GM23338 (cell line): ENCODE measurements at regions not wholly inside any gene's neighbourhood (a gene's known extent, or its start where the extent isn't known, plus 50 kb on each side); places are given as distances from the start of the nearest gene placed in this dataset.
A peak's percentile ranks its signal among the peaks of the same experiment; 100 is the strongest.

Experiments used
- ATAC-seq: fragments of 200-7000 bp; cut with Tn5 transposase; 3 replicates; pipeline ENCODE4 v1.9.1; 2020
- DNase-seq: peaks from one replicate; pipeline ENCODE4 v3.0.0-alpha.2; 2015; ENCODE audit warnings: low spot score
- H2AFZ ChIP-seq: fragments of 200-600 bp; sonication (generic); 2 replicates; pipeline ENCODE4 v1.8.0; 2016; ENCODE audit warnings: antibody characterized with exemption, mild to moderate bottlenecking, moderate library complexity
- H3F3A ChIP-seq: fragments of 200-600 bp; sonication (generic); replicated peaks from 2 replicates; pipeline ENCODE4 v1.8.0; 2017; ENCODE audit warnings: antibody characterized with exemption, mixed run types, low read depth
- H3K27ac ChIP-seq: fragments of 200-600 bp; sonication (generic); 2 replicates; pipeline ENCODE4 v1.6.1; 2016; ENCODE audit warnings: low read depth
- H3K27me3 ChIP-seq: fragments of 200-600 bp; sonication (generic); 2 replicates; pipeline ENCODE4 v1.8.0; 2016; ENCODE audit warnings: mild to moderate bottlenecking, mixed run types, moderate library complexity; ENCODE audit not compliant: insufficient read depth
- H3K36me3 ChIP-seq: fragments of 200-600 bp; sonication (generic); 2 replicates; pipeline ENCODE4 v1.8.0; 2016; ENCODE audit warnings: mild to moderate bottlenecking; ENCODE audit not compliant: insufficient read depth
- H3K4me1 ChIP-seq: fragments of 200-600 bp; sonication (generic); 2 replicates; pipeline ENCODE4 v1.8.0; 2016; ENCODE audit warnings: mild to moderate bottlenecking, moderate library complexity; ENCODE audit not compliant: insufficient read depth
- H3K4me2 ChIP-seq: fragments of 200-600 bp; sonication (generic); 2 replicates; pipeline ENCODE4 v1.7.1; 2017; ENCODE audit warnings: mixed run types
- H3K4me3 ChIP-seq: fragments of 200-600 bp; sonication (generic); 2 replicates; pipeline ENCODE4 v1.6.1; 2016; ENCODE audit warnings: mixed run types
- H3K79me2 ChIP-seq: fragments of 200-600 bp; sonication (generic); replicated peaks from 2 replicates; pipeline ENCODE4 v1.8.0; 2017; ENCODE audit warnings: mild to moderate bottlenecking; ENCODE audit not compliant: insufficient read depth
- H3K9me2 ChIP-seq: fragments of 200-600 bp; sonication (generic); 2 replicates; pipeline ENCODE4 v1.8.0; 2017; ENCODE audit not compliant: insufficient read depth
- H4K20me1 ChIP-seq: fragments of 200-600 bp; sonication (generic); replicated peaks from 2 replicates; pipeline ENCODE4 v1.8.0; 2017; ENCODE audit warnings: mild to moderate bottlenecking; ENCODE audit not compliant: insufficient read depth
- H3K27ac Mint-ChIP-seq: 2 replicates; pipeline ENCODE4 v1.8.0; 2020; ENCODE audit warnings: inconsistent platforms, mild to moderate bottlenecking, moderate library complexity, mixed read lengths
- H3K27me3 Mint-ChIP-seq: 3 replicates; pipeline ENCODE4 v1.8.0; 2022; ENCODE audit warnings: low read depth, mild to moderate bottlenecking, moderate library complexity, mixed read lengths, inconsistent platforms; ENCODE audit not compliant: insufficient read depth, poor library complexity
- H3K36me3 Mint-ChIP-seq: 3 replicates; pipeline ENCODE4 v1.8.0; 2021; ENCODE audit warnings: low read depth, mild to moderate bottlenecking, inconsistent platforms, moderate library complexity, mixed read lengths
- H3K4me1 Mint-ChIP-seq: 3 replicates; pipeline ENCODE4 v1.8.0; 2020; ENCODE audit warnings: mild to moderate bottlenecking, inconsistent platforms, mixed read lengths
- H3K4me3 Mint-ChIP-seq: 3 replicates; pipeline ENCODE4 v1.8.0; 2021; ENCODE audit warnings: moderate library complexity, mild to moderate bottlenecking, inconsistent platforms, mixed read lengths
- H3K9me3 Mint-ChIP-seq: 3 replicates; pipeline ENCODE4 v1.8.0; 2020; ENCODE audit warnings: moderate library complexity, mild to moderate bottlenecking, inconsistent platforms, mixed read lengths
- EZH2 ChIP-seq: fragments of 200-600 bp; sonication (generic); IDR thresholded peaks from one replicate; pipeline ENCODE4 v1.8.0; 2017; ENCODE audit warnings: antibody characterized with exemption, mild to moderate bottlenecking, low read depth; ENCODE audit not compliant: unreplicated experiment
- EZH2phosphoT487 ChIP-seq: fragments of 200-600 bp; sonication (generic); IDR thresholded peaks from one replicate; pipeline ENCODE4 v1.8.1; 2018; ENCODE audit warnings: antibody characterized with exemption; ENCODE audit not compliant: unreplicated experiment
- POLR2AphosphoS5 ChIP-seq: IDR thresholded peaks from 2 replicates; pipeline ENCODE4 v1.6.1; 2016; ENCODE audit warnings: antibody characterized with exemption, low read depth
- STAT1 ChIP-seq: IDR thresholded peaks from one replicate; pipeline ENCODE4 v1.6.1; 2016; ENCODE audit warnings: antibody characterized with exemption; ENCODE audit not compliant: unreplicated experiment
- ZNF114 ChIP-seq: fragments of 250-450 bp; sonication (Bioruptor Pico); IDR thresholded peaks from 2 replicates; pipeline ENCODE4 v1.5.0; 2020; ENCODE audit warnings: mild to moderate bottlenecking, moderate library complexity
- ZNF331 ChIP-seq: fragments of 250-450 bp; sonication (Bioruptor Pico); IDR thresholded peaks from 2 replicates; pipeline ENCODE4 v1.5.0; 2020; ENCODE audit warnings: low read depth, mild to moderate bottlenecking, moderate library complexity
- TF ChIP-seq, protein P1 (sequence below): fragments of 250-450 bp; sonication (Bioruptor Pico); IDR thresholded peaks from 2 replicates; pipeline ENCODE4 v1.5.0; 2020; ENCODE audit warnings: mild to moderate bottlenecking, moderate library complexity

DNA sequence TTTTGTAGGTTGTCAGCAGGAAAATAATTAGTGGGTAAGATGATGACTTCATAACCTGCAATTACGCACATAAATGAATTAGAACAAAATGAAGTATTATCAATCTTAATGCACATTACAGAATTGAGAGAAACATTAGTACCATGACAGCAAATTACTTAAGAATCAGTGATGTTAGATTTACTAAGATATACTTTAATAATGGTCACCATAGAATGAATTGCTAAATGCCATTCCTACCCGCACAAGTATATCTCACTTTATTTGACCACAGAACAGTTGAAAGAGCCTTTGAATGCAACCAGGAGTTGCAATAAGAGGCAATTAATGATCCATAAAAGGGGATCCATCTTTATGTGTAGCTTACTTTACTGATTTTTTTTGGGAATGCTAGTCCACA, 816.4 kb upstream of the AGA start (continued):
- TF ChIP-seq, protein P1, sequence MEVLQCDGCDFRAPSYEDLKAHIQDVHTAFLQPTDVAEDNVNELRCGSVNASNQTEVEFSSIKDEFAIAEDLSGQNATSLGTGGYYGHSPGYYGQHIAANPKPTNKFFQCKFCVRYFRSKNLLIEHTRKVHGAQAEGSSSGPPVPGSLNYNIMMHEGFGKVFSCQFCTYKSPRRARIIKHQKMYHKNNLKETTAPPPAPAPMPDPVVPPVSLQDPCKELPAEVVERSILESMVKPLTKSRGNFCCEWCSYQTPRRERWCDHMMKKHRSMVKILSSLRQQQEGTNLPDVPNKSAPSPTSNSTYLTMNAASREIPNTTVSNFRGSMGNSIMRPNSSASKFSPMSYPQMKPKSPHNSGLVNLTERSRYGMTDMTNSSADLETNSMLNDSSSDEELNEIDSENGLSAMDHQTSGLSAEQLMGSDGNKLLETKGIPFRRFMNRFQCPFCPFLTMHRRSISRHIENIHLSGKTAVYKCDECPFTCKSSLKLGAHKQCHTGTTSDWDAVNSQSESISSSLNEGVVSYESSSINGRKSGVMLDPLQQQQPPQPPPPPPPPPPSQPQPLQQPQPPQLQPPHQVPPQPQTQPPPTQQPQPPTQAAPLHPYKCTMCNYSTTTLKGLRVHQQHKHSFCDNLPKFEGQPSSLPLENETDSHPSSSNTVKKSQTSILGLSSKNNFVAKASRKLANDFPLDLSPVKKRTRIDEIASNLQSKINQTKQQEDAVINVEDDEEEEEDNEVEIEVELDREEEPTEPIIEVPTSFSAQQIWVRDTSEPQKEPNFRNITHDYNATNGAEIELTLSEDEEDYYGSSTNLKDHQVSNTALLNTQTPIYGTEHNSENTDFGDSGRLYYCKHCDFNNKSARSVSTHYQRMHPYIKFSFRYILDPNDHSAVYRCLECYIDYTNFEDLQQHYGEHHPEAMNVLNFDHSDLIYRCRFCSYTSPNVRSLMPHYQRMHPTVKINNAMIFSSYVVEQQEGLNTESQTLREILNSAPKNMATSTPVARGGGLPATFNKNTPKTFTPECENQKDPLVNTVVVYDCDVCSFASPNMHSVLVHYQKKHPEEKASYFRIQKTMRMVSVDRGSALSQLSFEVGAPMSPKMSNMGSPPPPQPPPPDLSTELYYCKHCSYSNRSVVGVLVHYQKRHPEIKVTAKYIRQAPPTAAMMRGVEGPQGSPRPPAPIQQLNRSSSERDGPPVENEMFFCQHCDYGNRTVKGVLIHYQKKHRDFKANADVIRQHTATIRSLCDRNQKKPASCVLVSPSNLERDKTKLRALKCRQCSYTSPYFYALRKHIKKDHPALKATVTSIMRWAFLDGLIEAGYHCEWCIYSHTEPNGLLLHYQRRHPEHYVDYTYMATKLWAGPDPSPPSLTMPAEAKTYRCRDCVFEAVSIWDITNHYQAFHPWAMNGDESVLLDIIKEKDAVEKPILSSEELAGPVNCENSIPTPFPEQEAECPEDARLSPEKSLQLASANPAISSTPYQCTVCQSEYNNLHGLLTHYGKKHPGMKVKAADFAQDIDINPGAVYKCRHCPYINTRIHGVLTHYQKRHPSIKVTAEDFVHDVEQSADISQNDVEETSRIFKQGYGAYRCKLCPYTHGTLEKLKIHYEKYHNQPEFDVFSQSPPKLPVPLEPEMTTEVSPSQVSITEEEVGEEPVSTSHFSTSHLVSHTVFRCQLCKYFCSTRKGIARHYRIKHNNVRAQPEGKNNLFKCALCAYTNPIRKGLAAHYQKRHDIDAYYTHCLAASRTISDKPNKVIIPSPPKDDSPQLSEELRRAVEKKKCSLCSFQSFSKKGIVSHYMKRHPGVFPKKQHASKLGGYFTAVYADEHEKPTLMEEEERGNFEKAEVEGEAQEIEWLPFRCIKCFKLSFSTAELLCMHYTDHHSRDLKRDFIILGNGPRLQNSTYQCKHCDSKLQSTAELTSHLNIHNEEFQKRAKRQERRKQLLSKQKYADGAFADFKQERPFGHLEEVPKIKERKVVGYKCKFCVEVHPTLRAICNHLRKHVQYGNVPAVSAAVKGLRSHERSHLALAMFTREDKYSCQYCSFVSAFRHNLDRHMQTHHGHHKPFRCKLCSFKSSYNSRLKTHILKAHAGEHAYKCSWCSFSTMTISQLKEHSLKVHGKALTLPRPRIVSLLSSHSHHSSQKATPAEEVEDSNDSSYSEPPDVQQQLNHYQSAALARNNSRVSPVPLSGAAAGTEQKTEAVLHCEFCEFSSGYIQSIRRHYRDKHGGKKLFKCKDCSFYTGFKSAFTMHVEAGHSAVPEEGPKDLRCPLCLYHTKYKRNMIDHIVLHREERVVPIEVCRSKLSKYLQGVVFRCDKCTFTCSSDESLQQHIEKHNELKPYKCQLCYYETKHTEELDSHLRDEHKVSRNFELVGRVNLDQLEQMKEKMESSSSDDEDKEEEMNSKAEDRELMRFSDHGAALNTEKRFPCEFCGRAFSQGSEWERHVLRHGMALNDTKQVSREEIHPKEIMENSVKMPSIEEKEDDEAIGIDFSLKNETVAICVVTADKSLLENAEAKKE (CRISPR knock-in tag) = no peak
- TF ChIP-seq EZH2 (no peak), ZNF331 (CRISPR knock-in tag) (no peak)

DNA sequence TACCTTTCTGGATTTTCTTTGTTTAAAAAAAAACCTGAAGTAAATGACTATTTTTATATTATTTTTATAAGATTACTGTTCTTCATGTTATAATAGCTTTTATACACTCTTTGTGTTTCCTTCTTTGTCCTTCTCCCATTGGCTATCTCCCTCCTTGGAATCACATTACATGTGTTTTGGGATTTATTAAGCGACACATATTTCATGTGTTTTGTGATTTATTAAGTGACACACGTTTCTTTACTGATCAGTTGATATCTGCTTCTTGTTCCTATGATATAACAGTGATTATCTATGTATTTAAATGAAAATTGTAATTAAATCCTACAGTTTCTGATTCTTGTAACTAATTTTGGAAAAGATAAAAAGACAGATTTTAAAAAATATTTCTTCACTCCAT, 817.3 kb upstream of the AGA start:
- no peaks in the 10 kb centered on the region for H3K36me3 ChIP-seq
- H3K4me3 Mint-ChIP-seq = no peak overlapping the region
- ATAC-seq = no peak
- peaks cover 3% of the 10 kb centered on the region; the same call in 2 of the 3 replicates for H3K9me3 Mint-ChIP-seq
- no peak for DNase-seq
- no peaks in the 10 kb centered on the region for H3K4me1 ChIP-seq
- no peaks in the 10 kb centered on the region for H3K27me3 Mint-ChIP-seq
- no peak overlapping the region for H3K4me3 ChIP-seq
- TF ChIP-seq ZNF114 (CRISPR knock-in tag) = no peak
- H3K9me2 ChIP-seq = no peaks in the 10 kb centered on the region
- H3K27me3 ChIP-seq = no peaks in the 10 kb centered on the region
- no peak overlapping the region for H3K27ac Mint-ChIP-seq
- no peaks in the 10 kb centered on the region for H4K20me1 ChIP-seq
- no peaks in the 10 kb centered on the region for H3F3A ChIP-seq
- no peak overlapping the region for H3K27ac ChIP-seq
- no peak overlapping the region for H3K4me2 ChIP-seq
- H3K4me1 Mint-ChIP-seq = peaks cover 4% of the 10 kb centered on the region; the same call in 2 of the 3 replicates
- no peaks in the 10 kb centered on the region for H3K79me2 ChIP-seq
- no peaks in the 10 kb centered on the region for H3K36me3 Mint-ChIP-seq
- no peak overlapping the region for H2AFZ ChIP-seq

GRCh38 chr4:178264001-178264400, 821.8 kb upstream of the AGA start:
- Histone ChIP-seq H3K4me2 (no peak overlapping the region), H3K4me1 (no peaks in the 10 kb centered on the region), H3F3A (no peaks in the 10 kb centered on the region), H3K79me2 (no peaks in the 10 kb centered on the region), H4K20me1 (no peaks in the 10 kb centered on the region), H3K4me3 (no peak overlapping the region), H2AFZ (no peak overlapping the region), H3K9me2 (0 out of 2 replicates have a peak, but pooled peaks cover 2% of the 10 kb centered on the region), H3K27me3 (no peaks in the 10 kb centered on the region), H3K36me3 (no peaks in the 10 kb centered on the region), H3K27ac (no peak overlapping the region)
- TF ChIP-seq STAT1 (no peak), EZH2phosphoT487 (no peak), POLR2AphosphoS5 (no peak)
- no peaks in the 10 kb centered on the region for H3K27me3 Mint-ChIP-seq
- peaks cover 3% of the 10 kb centered on the region; the same call in 1 of the 3 replicates for H3K36me3 Mint-ChIP-seq
- H3K4me1 Mint-ChIP-seq = peaks cover 4% of the 10 kb centered on the region; the same call in 2 of the 3 replicates
- no peak overlapping the region for H3K4me3 Mint-ChIP-seq
- H3K9me3 Mint-ChIP-seq = no peaks in the 10 kb centered on the region; the same call in 1 of the 3 replicates
- no peak for DNase-seq
- peak; percentile 67 for ATAC-seq
- no peak overlapping the region for H3K27ac Mint-ChIP-seq
